Osteocyte (in vitro differentiated cells): ENCODE measurements at regions not wholly inside any gene's neighbourhood (a gene's known extent, or its start where the extent isn't known, plus 50 kb on each side); places are given as distances from the start of the nearest gene placed in this dataset.
"Not testable (repeated sequence)": the region's sequence is repeated elsewhere in the genome, so short reads cannot be mapped to it uniquely, and the experiment has no call there.

Experiments
- DNase-seq: peaks from one replicate; pipeline ENCODE4 v3.0.0; 2021; ENCODE audit warnings: mixed read lengths; ENCODE audit not compliant: unreplicated experiment; ENCODE audit errors: extremely low spot score
- H3K27ac Mint-ChIP-seq: one replicate; pipeline ENCODE4 v1.8.0; 2021; ENCODE audit warnings: mild to moderate bottlenecking, mixed read lengths; ENCODE audit not compliant: unreplicated experiment
- H3K27me3 Mint-ChIP-seq: one replicate; pipeline ENCODE4 v1.8.0; 2021; ENCODE audit warnings: mixed read lengths; ENCODE audit not compliant: unreplicated experiment
- H3K36me3 Mint-ChIP-seq: one replicate; pipeline ENCODE4 v1.8.0; 2021; ENCODE audit warnings: mixed read lengths; ENCODE audit not compliant: unreplicated experiment
- H3K4me1 Mint-ChIP-seq: one replicate; pipeline ENCODE4 v1.8.0; 2021; ENCODE audit warnings: mixed read lengths; ENCODE audit not compliant: unreplicated experiment
- H3K4me3 Mint-ChIP-seq: one replicate; pipeline ENCODE4 v1.8.0; 2021; ENCODE audit warnings: mild to moderate bottlenecking, moderate library complexity, mixed read lengths; ENCODE audit not compliant: unreplicated experiment
- H3K9me3 Mint-ChIP-seq: one replicate; pipeline ENCODE4 v1.8.0; 2021; ENCODE audit warnings: mixed read lengths; ENCODE audit not compliant: unreplicated experiment
- TF ChIP-seq, protein P1 (sequence below): fragments of 200-600 bp; sonication (generic); IDR thresholded peaks from 2 replicates; pipeline ENCODE4 v1.5.0; 2021; ENCODE audit warnings: antibody characterized with exemption, mild to moderate bottlenecking, moderate library complexity

DNA sequence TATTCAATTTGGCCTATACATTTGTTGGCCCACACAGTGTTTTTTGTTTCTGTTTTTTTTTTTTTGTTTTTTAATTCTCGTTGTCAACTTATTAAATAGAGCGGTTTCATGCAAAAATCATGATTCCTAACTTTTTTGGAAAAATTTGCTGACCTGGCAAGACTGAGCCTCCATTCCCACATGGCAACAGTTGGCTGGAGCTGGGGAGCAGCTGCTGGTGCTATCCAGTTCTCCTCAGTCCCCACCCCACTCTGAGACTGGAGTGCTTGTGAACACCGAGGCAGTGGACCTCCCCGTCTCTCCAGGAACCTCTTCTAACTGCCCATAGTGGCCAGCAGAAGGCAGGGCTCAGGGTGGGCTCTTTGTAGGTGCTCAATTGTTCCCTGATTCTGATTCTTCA lies 95.7 kb upstream of the OTUD4 start:
- H3K27me3 Mint-ChIP-seq: no peaks in the 10 kb centered on the region

DNA sequence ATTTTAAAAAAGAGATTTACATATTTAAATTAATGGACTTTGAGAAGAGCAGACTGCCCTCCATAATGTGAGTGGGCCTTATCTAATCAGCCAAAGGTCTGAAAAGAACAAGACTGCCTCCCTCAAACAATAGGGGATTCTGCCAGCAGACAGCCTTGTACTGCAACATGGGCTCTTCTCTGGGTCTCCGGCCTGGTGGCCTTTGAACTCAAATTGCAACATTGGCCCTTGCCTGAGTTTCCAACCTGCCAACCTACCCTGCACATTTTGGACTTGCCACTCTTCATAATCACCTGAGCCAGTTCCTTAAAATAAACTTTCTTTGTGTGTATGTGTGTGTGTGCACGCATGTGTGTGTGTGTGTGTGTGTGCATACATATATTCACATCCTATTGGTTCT lies 90.8 kb upstream of the OTUD4 start:
- TF ChIP-seq, protein P1, sequence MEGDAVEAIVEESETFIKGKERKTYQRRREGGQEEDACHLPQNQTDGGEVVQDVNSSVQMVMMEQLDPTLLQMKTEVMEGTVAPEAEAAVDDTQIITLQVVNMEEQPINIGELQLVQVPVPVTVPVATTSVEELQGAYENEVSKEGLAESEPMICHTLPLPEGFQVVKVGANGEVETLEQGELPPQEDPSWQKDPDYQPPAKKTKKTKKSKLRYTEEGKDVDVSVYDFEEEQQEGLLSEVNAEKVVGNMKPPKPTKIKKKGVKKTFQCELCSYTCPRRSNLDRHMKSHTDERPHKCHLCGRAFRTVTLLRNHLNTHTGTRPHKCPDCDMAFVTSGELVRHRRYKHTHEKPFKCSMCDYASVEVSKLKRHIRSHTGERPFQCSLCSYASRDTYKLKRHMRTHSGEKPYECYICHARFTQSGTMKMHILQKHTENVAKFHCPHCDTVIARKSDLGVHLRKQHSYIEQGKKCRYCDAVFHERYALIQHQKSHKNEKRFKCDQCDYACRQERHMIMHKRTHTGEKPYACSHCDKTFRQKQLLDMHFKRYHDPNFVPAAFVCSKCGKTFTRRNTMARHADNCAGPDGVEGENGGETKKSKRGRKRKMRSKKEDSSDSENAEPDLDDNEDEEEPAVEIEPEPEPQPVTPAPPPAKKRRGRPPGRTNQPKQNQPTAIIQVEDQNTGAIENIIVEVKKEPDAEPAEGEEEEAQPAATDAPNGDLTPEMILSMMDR: no peak
- Mint-ChIP-seq H3K4me3 (no peak overlapping the region), H3K27me3 (no peaks in the 10 kb centered on the region), H3K9me3 (no peaks in the 10 kb centered on the region), H3K4me1 (no peaks in the 10 kb centered on the region), H3K36me3 (no peaks in the 10 kb centered on the region), H3K27ac (no peak overlapping the region)
- DNase-seq: no peak

More for the DNA sequence above, 95.7 kb upstream of the OTUD4 start:
- TF ChIP-seq, protein P1: no peak
- Mint-ChIP-seq H3K4me3 (no peak overlapping the region), H3K9me3 (no peaks in the 10 kb centered on the region), H3K4me1 (peaks cover 4% of the 10 kb centered on the region), H3K27ac (no peak overlapping the region), H3K36me3 (no peaks in the 10 kb centered on the region)
- no peak for DNase-seq

DNA sequence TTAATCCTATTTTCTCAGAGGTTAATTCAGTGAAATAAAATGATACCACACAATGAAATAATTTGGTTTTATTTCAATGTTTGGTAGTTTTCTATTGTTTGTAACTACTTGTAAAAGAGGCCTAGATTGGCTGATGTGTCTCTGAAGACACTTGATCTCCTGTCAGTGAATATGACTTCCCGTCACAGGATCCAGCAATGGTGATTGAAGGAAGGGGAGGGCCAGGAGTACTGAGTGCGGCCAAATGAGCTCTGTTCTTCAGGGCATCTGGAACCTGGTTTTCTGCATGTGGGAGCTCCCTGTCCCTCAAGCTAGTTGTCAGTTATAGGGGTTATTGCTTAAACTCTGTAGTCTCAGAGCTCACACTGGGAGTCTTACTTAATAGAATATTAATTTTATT lies 86.5 kb upstream of the OTUD4 start:
- Mint-ChIP-seq H3K36me3 (no peaks in the 10 kb centered on the region), H3K27me3 (no peaks in the 10 kb centered on the region), H3K9me3 (no peaks in the 10 kb centered on the region), H3K4me1 (no peaks in the 10 kb centered on the region), H3K27ac (no peak overlapping the region), H3K4me3 (no peak overlapping the region)
- TF ChIP-seq, protein P1: no peak
- no peak for DNase-seq

DNA sequence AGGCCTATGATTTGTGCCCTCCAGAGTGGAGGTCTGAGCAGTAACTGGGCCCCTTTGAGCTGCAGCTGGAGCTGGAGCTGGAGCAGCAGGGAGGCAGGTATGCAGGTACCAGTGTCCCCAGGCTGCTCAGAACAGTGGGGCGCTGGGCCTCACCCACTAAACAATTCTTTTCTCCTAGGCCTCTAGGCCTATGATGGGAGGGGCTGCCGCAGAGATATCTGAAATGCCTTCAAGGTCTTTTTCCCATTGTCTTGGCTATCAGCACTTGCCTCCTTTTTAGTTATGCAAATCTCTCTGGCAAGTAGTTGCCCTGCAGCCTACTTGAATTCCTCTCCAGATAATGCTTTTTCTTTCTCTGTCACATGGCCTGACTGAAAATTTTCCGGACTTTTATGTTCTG lies 79.7 kb upstream of the OTUD4 start:
- Mint-ChIP-seq H3K4me1 (no peaks in the 10 kb centered on the region), H3K9me3 (no peaks in the 10 kb centered on the region), H3K4me3 (no peak overlapping the region), H3K27me3 (no peaks in the 10 kb centered on the region), H3K27ac (no peak overlapping the region), H3K36me3 (no peaks in the 10 kb centered on the region)
- no peak for DNase-seq
- TF ChIP-seq, protein P1: no peak

DNA sequence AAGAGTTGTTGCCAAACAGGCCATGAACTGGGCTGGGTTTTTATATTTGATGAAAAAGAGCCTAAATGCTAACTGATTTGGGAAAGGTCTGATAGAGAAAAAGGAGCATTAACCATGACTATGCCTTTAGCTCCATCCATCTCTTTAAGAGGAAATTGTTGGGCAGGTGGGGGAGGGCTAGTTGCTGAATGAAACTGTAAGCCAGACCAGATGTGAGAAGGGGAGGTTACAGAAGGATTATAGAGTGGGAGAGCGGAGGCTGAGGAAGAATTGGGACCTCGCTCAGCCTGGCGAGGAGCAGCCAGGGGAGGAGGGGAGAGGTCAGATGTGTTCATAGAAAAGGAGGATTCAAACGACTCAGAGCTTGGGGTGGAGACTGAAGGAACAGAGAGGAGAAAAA lies 74.9 kb upstream of the OTUD4 start:
- H3K27ac Mint-ChIP-seq, H3K4me1 Mint-ChIP-seq, H3K9me3 Mint-ChIP-seq, DNase-seq, H3K36me3 Mint-ChIP-seq, H3K4me3 Mint-ChIP-seq, H3K27me3 Mint-ChIP-seq: not testable (repeated sequence)

DNA sequence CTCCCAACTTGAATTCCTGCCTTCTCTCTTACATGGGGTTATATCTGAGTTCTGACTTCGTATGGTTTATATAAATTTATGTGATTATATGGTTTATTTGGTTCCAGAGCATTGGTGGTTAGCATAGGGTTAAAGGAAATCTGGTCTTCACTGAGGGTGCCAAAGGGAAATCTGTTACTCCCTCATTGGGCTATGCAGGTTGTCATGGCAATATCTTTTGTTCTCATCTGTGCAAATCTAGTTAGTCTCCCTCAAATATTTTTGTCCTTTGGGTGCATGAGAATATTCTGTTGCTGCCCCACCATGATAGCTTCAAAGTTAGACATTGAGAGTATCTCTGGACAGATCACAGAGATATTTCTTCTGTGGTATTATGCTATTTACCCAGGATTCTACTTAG lies 71.8 kb upstream of the OTUD4 start:
- H3K9me3 Mint-ChIP-seq: no peaks in the 10 kb centered on the region
- TF ChIP-seq, protein P1: no peak
- H3K27ac Mint-ChIP-seq: no peak overlapping the region
- peaks cover 23% of the 10 kb centered on the region for H3K27me3 Mint-ChIP-seq
- no peaks in the 10 kb centered on the region for H3K36me3 Mint-ChIP-seq
- H3K4me1 Mint-ChIP-seq: no peaks in the 10 kb centered on the region
- H3K4me3 Mint-ChIP-seq: no peak overlapping the region
- DNase-seq: no peak
